ENCODE measurements at regions not wholly inside any gene's neighbourhood (a gene's known extent, or its start where the extent isn't known, plus 50 kb on each side); places are given as distances from the start of the nearest gene placed in this dataset.

GRCh38 chr5:40397976-40398375 is 281.7 kb upstream of the PTGER4 start:
- TF ChIP-seq CTCF (conservative IDR thresholded peaks at IDR 0.05) (no peak), ZFX (IDR thresholded peaks at IDR 0.05) (no peak)
